ENCODE measurements at regions not wholly inside any gene's neighbourhood (a gene's known extent, or its start where the extent isn't known, plus 50 kb on each side); places are given as distances from the start of the nearest gene placed in this dataset.

DNA sequence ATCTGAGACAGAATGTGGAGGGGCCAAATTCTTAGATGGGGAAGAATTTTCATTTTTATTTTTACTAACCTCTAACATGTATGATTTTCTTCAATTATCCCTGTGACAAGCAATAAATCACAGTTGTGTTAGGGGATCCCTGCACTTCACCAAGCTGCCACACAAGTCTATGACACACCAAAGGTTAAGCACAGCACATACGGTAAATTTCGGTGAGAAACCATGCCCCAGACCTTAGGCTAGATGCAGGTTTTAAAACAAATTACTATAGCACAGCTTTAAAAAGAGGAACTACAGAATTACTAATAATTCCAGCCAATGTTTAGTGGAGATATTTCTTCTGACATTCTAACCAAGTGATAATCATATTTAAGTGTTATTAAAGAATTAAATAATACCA lies 175.7 kb upstream of the RORB start:
- no peak overlapping the region for H4K8ac ChIP-seq (ENCODE audit: low read depth in 2 of 2, low read length in 2 of 2)
- H3K9ac ChIP-seq (ENCODE audit: low read depth, low read length) = no peak overlapping the region
- intact Hi-C loops (cut with micrococcal nuclease) (no loop called here), dilution Hi-C loops (cut with HindIII; ENCODE audit: low sequenced_read_pairs, unreplicated experiment) (no loop called here), in situ Hi-C loops (cut with MboI; ENCODE audit: low sequenced_read_pairs) (no loop called here)
- H3K27me3 ChIP-seq (ENCODE audit: control insufficient read depth, insufficient read depth, low read length) = no peaks in the 10 kb centered on the region
- WGBS, 2 experiments (ENCODE audit: extremely low coverage in 2 of 2, insufficient read length in 1 of 2) = no CpG with 5 or more reads among the region's 2 CpGs
- no peak overlapping the region for H2AK5ac ChIP-seq (ENCODE audit: low read depth, low read length)
- ChIA-PET CTCF (no interaction called here), POLR2A (ENCODE audit: unreplicated experiment) (no interaction called here)
- TF ChIP-seq MXI1 (IDR thresholded peaks at IDR 0.05; ENCODE audit: borderline replicate concordance, low read depth, low read length) = no peak
- TF ChIP-seq RCOR1 (IDR thresholded peaks at IDR 0.05; ENCODE audit: insufficient replicate concordance, low read length) = no peak
- no peak for TF ChIP-seq RFX5 (IDR thresholded peaks at IDR 0.05; ENCODE audit: low read depth, low read length)
- TF ChIP-seq ELK1 (IDR thresholded peaks at IDR 0.05; ENCODE audit: borderline replicate concordance, low read depth, low read length) = no peak
- TF ChIP-seq BHLHE40 (IDR thresholded peaks at IDR 0.05; ENCODE audit: low read depth, low read length) = no peak
- TF ChIP-seq, protein P1, sequence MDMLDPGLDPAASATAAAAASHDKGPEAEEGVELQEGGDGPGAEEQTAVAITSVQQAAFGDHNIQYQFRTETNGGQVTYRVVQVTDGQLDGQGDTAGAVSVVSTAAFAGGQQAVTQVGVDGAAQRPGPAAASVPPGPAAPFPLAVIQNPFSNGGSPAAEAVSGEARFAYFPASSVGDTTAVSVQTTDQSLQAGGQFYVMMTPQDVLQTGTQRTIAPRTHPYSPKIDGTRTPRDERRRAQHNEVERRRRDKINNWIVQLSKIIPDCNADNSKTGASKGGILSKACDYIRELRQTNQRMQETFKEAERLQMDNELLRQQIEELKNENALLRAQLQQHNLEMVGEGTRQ (IDR thresholded peaks at IDR 0.05; ENCODE audit: low read depth, low read length) = no peak
- TF ChIP-seq MAFK (IDR thresholded peaks at IDR 0.05; ENCODE audit: low read depth, low read length) = no peak
- TF ChIP-seq RAD21 (IDR thresholded peaks at IDR 0.05; ENCODE audit: low read length) = no peak
- TF ChIP-seq FOS (IDR thresholded peaks at IDR 0.05; ENCODE audit: low read depth, low read length) = no peak
- no peak for TF ChIP-seq MAZ (IDR thresholded peaks at IDR 0.05; ENCODE audit: borderline replicate concordance, low read depth, low read length)
- TF ChIP-seq, protein P2, sequence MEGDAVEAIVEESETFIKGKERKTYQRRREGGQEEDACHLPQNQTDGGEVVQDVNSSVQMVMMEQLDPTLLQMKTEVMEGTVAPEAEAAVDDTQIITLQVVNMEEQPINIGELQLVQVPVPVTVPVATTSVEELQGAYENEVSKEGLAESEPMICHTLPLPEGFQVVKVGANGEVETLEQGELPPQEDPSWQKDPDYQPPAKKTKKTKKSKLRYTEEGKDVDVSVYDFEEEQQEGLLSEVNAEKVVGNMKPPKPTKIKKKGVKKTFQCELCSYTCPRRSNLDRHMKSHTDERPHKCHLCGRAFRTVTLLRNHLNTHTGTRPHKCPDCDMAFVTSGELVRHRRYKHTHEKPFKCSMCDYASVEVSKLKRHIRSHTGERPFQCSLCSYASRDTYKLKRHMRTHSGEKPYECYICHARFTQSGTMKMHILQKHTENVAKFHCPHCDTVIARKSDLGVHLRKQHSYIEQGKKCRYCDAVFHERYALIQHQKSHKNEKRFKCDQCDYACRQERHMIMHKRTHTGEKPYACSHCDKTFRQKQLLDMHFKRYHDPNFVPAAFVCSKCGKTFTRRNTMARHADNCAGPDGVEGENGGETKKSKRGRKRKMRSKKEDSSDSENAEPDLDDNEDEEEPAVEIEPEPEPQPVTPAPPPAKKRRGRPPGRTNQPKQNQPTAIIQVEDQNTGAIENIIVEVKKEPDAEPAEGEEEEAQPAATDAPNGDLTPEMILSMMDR (conservative IDR thresholded peaks at IDR 0.05; ENCODE audit: low read depth, low read length) = no peak
- TF ChIP-seq SMC3 (IDR thresholded peaks at IDR 0.05; ENCODE audit: low read depth, low read length) = no peak
- TF ChIP-seq CHD1 (IDR thresholded peaks at IDR 0.05; ENCODE audit: low read depth, low read length) = no peak
- TF ChIP-seq CEBPB (IDR thresholded peaks at IDR 0.05; ENCODE audit: low read depth, low read length) = no peak
- H3K18ac ChIP-seq (ENCODE audit: low read depth, low read length) = no peak overlapping the region
- no peak overlapping the region for H3K23ac ChIP-seq (ENCODE audit: low read depth, low read length)
- H3K27ac ChIP-seq (ENCODE audit: insufficient read depth, low read length) = no peak overlapping the region
- no peak overlapping the region for H4K91ac ChIP-seq (ENCODE audit: insufficient read depth, low read depth, low read length)
- H3K9me1 ChIP-seq (ENCODE audit: insufficient read depth, low read length) = no peaks in the 10 kb centered on the region
- no peaks in the 10 kb centered on the region for H3K79me1 ChIP-seq (ENCODE audit: low read depth in 1 of 2, low read length in 2 of 2)
- H2BK5ac ChIP-seq (ENCODE audit: low read depth, low read length, poor library complexity, severe bottlenecking) = no peak overlapping the region
- no peak overlapping the region for H3K4me2 ChIP-seq (ENCODE audit: low read depth, low read length)
- H3K36me3 ChIP-seq (ENCODE audit: control insufficient read depth, insufficient read depth, low read length) = no peaks in the 10 kb centered on the region
- no peak overlapping the region for H2BK15ac ChIP-seq (ENCODE audit: low read depth, low read length)
- ATAC-seq (ENCODE audit: low read depth) (no peak), DNase-seq (no peak)
- H3K4ac ChIP-seq (ENCODE audit: low read depth, low read length) = no peak overlapping the region
- BruUV-seq (replicated peaks) = no TSS peak
- no peak overlapping the region for H4K5ac ChIP-seq (ENCODE audit: low read depth, low read length)
- H2AFZ ChIP-seq (replicated peaks; ENCODE audit: low read length, poor library complexity) = no peak overlapping the region
- no peak overlapping the region for H2BK120ac ChIP-seq (ENCODE audit: low read depth, low read length)
- H3K14ac ChIP-seq (replicated peaks; ENCODE audit: low read depth, low read length) = no peak overlapping the region
- H3K9me3 ChIP-seq (ENCODE audit: control insufficient read depth, insufficient read depth, low read length) = peaks cover 6% of the 10 kb centered on the region
- H4K20me1 ChIP-seq (ENCODE audit: insufficient read depth, low read length) = no peaks in the 10 kb centered on the region
- H3K4me1 ChIP-seq (ENCODE audit: control insufficient read depth, insufficient read depth, low read length) = no peaks in the 10 kb centered on the region
- H2AK9ac ChIP-seq (replicated peaks; ENCODE audit: low read depth, low read length, poor library complexity) = no peak overlapping the region
- H3K4me3 ChIP-seq (ENCODE audit: insufficient read depth, low read depth, low read length) = no peak overlapping the region
- no peak overlapping the region for H3K56ac ChIP-seq (ENCODE audit: extremely low read depth, insufficient read depth, low read length)
- H2BK20ac ChIP-seq (ENCODE audit: low read depth, low read length) = no peak overlapping the region

Data from IMR-90 (cell line).